ENCODE measurements at regions not wholly inside any gene's neighbourhood (a gene's known extent, or its start where the extent isn't known, plus 50 kb on each side); places are given as distances from the start of the nearest gene placed in this dataset.
"Not testable (repeated sequence)": the region's sequence is repeated elsewhere in the genome, so short reads cannot be mapped to it uniquely, and the experiment has no call there.

DNA sequence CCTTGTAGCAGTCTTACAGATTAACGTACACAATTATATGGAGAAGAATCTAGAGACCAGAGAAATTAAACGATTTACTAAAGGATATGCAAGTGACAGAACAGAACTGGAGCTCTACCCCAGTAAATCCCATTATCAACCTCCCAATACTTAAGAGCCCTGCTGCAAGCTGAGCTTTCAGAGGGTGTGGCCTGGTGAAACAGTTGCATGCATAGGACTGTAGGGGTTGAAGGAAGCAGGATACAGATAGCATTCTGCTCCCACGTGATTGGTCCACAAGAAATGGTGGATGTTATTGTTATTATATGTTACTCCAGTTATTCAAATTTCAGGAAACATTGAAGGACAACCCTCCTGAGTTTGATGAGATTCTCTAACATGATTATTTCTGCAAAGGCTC lies 210.8 kb upstream of the THUMPD2 start:
- H3K27ac ChIP-seq, result no peak overlapping the region
- intact Hi-C loops (cut with DNase I), result no loop called here
- H3K36me3 ChIP-seq, result no peaks in the 10 kb centered on the region
- no peak for DNase-seq
- TF ChIP-seq, protein P1, sequence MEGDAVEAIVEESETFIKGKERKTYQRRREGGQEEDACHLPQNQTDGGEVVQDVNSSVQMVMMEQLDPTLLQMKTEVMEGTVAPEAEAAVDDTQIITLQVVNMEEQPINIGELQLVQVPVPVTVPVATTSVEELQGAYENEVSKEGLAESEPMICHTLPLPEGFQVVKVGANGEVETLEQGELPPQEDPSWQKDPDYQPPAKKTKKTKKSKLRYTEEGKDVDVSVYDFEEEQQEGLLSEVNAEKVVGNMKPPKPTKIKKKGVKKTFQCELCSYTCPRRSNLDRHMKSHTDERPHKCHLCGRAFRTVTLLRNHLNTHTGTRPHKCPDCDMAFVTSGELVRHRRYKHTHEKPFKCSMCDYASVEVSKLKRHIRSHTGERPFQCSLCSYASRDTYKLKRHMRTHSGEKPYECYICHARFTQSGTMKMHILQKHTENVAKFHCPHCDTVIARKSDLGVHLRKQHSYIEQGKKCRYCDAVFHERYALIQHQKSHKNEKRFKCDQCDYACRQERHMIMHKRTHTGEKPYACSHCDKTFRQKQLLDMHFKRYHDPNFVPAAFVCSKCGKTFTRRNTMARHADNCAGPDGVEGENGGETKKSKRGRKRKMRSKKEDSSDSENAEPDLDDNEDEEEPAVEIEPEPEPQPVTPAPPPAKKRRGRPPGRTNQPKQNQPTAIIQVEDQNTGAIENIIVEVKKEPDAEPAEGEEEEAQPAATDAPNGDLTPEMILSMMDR (IDR thresholded peaks at IDR 0.05), result no peak
- ATAC-seq, result no peak
- H3K4me1 ChIP-seq, result no peaks in the 10 kb centered on the region
- H3K27me3 ChIP-seq (ENCODE audit: low read depth), result no peaks in the 10 kb centered on the region
- no peaks in the 10 kb centered on the region for H3K9me3 ChIP-seq
- H3K4me3 ChIP-seq, result no peak overlapping the region

DNA sequence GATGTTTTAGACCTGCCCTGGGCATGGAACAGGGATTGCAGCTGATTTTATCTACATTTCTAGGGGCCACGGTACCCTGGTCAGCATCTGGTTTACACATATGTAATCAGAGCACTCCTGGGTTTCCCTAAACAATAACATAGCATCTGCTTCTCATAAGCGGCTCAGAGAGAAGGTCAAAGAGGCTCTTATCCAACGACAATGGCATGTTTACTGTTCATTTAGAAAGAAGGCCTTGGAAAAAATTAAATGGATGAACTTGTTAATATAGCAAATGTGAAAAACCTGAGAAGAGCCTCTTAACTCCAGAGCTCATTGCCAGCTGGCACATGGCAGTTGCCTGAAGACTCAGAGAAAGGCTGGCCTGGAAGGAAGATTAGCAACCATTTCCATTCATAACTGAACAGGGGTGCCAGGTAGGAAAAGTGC lies 202.8 kb upstream of the THUMPD2 start:
- DNase-seq (no peak), ATAC-seq (no peak)
- H3K4me1 ChIP-seq, result no peaks in the 10 kb centered on the region
- H3K27me3 ChIP-seq (ENCODE audit: low read depth), result no peaks in the 10 kb centered on the region
- H3K9me3 ChIP-seq, result no peaks in the 10 kb centered on the region
- H3K4me3 ChIP-seq, result no peak overlapping the region
- no peaks in the 10 kb centered on the region for H3K36me3 ChIP-seq
- no peak overlapping the region for H3K27ac ChIP-seq
- TF ChIP-seq, protein P1 (IDR thresholded peaks at IDR 0.05), result no peak
- intact Hi-C loops (cut with DNase I), result no loop called here

DNA sequence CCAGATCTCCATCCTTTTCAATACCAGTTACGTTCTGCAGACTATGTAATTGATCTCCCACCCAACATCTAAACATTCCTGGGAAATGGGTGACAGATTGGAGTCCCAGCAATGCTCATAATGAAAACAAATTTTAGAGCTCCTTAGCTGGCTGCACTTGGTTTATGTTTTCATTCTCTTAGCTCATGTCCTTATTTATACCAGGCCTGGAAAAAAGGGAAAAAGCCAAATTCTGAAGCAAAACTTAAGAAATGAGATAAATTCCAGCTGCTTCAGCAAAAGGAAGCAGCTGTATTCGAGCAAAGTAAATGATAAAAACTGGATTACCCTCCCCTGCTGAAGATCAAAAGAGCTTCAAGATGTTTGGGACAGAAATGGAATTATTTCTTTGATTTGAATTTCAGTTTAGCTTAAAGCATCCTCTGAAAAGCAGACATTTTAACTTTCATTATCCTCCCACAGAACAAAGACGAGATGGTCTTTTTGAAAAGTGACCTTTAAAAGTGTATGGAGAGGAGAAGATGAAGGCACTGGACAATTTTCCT lies 196.5 kb upstream of the THUMPD2 start:
- DNase-seq (no peak), ATAC-seq (no peak)
- Histone ChIP-seq H3K4me1 (no peaks in the 10 kb centered on the region), H3K4me3 (no peak overlapping the region), H3K27me3 (ENCODE audit: low read depth) (no peaks in the 10 kb centered on the region), H3K9me3 (no peaks in the 10 kb centered on the region), H3K36me3 (no peaks in the 10 kb centered on the region), H3K27ac (no peak overlapping the region)
- TF ChIP-seq, protein P1 (IDR thresholded peaks at IDR 0.05), result no peak
- intact Hi-C loops (cut with DNase I), result no loop called here

DNA sequence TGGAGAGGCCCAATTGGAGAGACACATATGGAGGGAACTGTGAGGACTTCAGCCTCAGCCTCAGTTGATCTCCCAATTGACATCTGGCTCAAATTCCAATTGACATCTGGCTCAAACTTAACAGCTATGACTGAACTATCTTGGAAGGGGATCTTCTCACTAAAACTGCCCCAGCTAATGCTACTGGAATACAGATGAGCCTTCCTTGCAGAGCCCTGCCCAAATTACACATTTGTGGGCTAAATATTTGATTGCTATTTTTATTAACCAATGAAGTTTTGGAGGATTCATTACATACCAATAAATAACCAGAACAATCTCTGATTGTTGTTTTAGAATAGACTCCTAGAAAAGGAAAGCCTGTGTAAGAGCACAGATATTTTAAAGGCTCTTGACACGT lies 189.0 kb upstream of the THUMPD2 start:
- intact Hi-C loops (cut with DNase I), result no loop called here
- H3K27me3 ChIP-seq (ENCODE audit: low read depth), result no peaks in the 10 kb centered on the region
- no peak for ATAC-seq
- no peak overlapping the region for H3K27ac ChIP-seq
- H3K9me3 ChIP-seq, result peaks cover 6% of the 10 kb centered on the region
- no peak for DNase-seq
- TF ChIP-seq, protein P1 (IDR thresholded peaks at IDR 0.05), result no peak
- H3K4me1 ChIP-seq, result no peaks in the 10 kb centered on the region
- H3K36me3 ChIP-seq, result no peaks in the 10 kb centered on the region
- H3K4me3 ChIP-seq, result no peak overlapping the region

DNA sequence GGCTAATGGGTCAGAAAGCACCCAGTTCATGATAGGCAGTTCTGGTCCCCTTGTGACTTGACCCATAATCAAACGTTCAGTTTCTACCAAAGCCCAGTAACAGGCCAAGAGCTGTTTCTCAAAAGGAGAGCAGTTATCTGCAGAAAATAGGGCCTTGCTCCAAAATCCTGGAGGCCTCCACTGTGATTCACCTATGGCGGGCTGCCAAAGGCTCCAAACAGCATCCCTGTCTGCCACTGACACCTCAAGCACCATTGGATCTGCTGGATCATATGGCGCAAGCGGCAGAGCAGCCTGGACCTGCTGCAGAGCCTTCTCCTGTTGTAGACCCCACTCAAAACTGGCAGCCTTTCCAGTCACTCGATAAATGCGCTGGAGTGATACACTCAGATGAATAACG lies 181.6 kb upstream of the THUMPD2 start:
- DNase-seq; H3K36me3 ChIP-seq; H3K4me1 ChIP-seq; H3K9me3 ChIP-seq; intact Hi-C loops (cut with DNase I); H3K27ac ChIP-seq; H3K4me3 ChIP-seq; H3K27me3 ChIP-seq (ENCODE audit: low read depth); ATAC-seq: not testable (repeated sequence)

DNA sequence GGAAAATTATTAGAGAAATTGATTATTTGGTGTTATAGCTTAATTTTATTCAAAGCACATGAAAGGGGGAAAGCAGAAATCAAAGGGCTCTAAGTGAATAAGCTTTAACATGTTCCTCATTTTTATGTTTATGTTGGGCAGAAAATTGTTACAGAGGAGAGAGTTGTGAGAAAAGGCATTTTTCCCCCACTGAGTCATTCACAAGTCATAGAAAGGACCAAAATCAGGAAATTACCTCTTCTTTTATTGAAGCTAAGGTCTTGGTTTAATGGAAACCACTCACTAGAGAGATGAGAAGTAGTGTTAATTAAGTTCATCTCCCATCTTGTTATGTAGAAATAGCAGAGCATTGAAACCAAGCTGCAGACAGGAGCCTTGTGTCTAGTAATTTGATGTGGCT lies 175.3 kb upstream of the THUMPD2 start:
- no peak for DNase-seq
- Histone ChIP-seq H3K36me3 (no peaks in the 10 kb centered on the region), H3K27ac (no peak overlapping the region), H3K4me1 (no peaks in the 10 kb centered on the region), H3K4me3 (no peak overlapping the region), H3K9me3 (no peaks in the 10 kb centered on the region), H3K27me3 (ENCODE audit: low read depth) (no peaks in the 10 kb centered on the region)
- TF ChIP-seq, protein P1 (IDR thresholded peaks at IDR 0.05), result no peak
- ATAC-seq, result no peak
- intact Hi-C loops (cut with DNase I), result no loop called here

Data from lower lobe of right lung (tissue), 2 donors.